ENCODE measurements at regions not wholly inside any gene's neighbourhood (a gene's known extent, or its start where the extent isn't known, plus 50 kb on each side); places are given as distances from the start of the nearest gene placed in this dataset.

DNA sequence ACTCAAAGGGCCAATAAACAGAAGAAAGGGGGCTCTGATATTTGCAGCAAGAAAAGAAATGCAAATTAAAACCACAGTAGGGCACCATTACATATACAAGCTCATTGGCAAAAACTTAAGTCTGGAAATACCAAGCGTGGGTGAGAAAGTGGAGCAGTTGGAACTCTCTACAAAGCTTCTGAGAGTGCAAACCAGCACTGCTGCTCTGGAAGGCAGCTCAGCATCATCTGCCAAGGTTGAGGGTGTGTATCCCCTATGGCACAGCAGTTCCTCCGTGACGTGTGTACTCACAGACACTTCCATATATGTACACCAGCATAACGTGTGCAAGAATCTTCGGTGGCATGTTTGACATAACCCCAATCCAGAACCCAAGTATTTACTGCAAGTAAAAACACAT lies 271.0 kb upstream of the ATP10A start:
- H3K36me3 Mint-ChIP-seq (ENCODE audit: insufficient read depth, unreplicated experiment) = no peaks in the 10 kb centered on the region
- H3K4me1 Mint-ChIP-seq (ENCODE audit: low read depth, unreplicated experiment) = no peaks in the 10 kb centered on the region
- H3K27me3 Mint-ChIP-seq (ENCODE audit: insufficient read depth, unreplicated experiment) = peaks cover 19% of the 10 kb centered on the region
- CTCF ChIA-PET = no interaction called here
- POLR2A ChIA-PET = no interaction called here
- intact Hi-C loops (cut with micrococcal nuclease; ENCODE audit: unreplicated experiment) = no loop called here
- no peaks in the 10 kb centered on the region for H3K9me3 ChIP-seq
- no peak overlapping the region for H3K27ac Mint-ChIP-seq (ENCODE audit: unreplicated experiment)
- H3K4me3 Mint-ChIP-seq (ENCODE audit: unreplicated experiment) = no peak overlapping the region
- no TSS peak for BruUV-seq (replicated peaks)
- no peaks in the 10 kb centered on the region for H3K9me3 Mint-ChIP-seq (ENCODE audit: unreplicated experiment)
- H3K4me1 ChIP-seq = no peaks in the 10 kb centered on the region
- H3K36me3 ChIP-seq (ENCODE audit: control insufficient read depth, insufficient read depth, low read length) = no peaks in the 10 kb centered on the region
- TF ChIP-seq, protein P1, sequence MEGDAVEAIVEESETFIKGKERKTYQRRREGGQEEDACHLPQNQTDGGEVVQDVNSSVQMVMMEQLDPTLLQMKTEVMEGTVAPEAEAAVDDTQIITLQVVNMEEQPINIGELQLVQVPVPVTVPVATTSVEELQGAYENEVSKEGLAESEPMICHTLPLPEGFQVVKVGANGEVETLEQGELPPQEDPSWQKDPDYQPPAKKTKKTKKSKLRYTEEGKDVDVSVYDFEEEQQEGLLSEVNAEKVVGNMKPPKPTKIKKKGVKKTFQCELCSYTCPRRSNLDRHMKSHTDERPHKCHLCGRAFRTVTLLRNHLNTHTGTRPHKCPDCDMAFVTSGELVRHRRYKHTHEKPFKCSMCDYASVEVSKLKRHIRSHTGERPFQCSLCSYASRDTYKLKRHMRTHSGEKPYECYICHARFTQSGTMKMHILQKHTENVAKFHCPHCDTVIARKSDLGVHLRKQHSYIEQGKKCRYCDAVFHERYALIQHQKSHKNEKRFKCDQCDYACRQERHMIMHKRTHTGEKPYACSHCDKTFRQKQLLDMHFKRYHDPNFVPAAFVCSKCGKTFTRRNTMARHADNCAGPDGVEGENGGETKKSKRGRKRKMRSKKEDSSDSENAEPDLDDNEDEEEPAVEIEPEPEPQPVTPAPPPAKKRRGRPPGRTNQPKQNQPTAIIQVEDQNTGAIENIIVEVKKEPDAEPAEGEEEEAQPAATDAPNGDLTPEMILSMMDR (IDR thresholded peaks at IDR 0.05; ENCODE audit: insufficient read depth in 1 of 2, low read depth in 1 of 2, low read length in 1 of 2, severe bottlenecking in 1 of 2, unreplicated experiment in 1 of 2) = no peak
- no peak overlapping the region for H3K4me3 ChIP-seq (ENCODE audit: low read depth, low read length)
- DNase-seq = no peak
- H3K27me3 ChIP-seq (replicated peaks; ENCODE audit: control insufficient read depth, insufficient read depth, low read length) = no peaks in the 10 kb centered on the region

DNA sequence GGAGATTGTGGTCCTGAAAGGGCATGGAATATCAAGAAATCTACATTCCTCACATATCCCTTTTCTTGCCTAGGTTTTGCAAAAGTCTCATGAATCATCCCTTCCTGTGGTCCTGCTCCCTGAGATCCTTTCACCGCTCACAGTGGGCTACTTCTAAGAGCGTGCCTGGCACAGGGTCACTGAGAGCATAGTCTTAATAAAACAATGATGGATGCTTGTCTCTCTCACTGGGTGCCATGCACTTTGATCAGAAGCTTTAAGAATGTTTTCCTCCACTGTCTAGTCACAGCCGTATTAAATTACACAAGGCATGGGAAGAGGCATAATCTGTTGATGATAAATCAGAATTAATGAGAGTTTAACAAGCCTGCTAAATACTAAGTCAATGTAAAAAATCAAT lies 269.7 kb upstream of the ATP10A start:
- no peaks in the 10 kb centered on the region for H3K36me3 ChIP-seq (ENCODE audit: control insufficient read depth, insufficient read depth, low read length)
- no peak overlapping the region for H3K4me3 ChIP-seq (ENCODE audit: low read depth, low read length)
- no peak overlapping the region for H3K27ac Mint-ChIP-seq (ENCODE audit: unreplicated experiment)
- no peaks in the 10 kb centered on the region for H3K4me1 Mint-ChIP-seq (ENCODE audit: low read depth, unreplicated experiment)
- no peaks in the 10 kb centered on the region for H3K9me3 Mint-ChIP-seq (ENCODE audit: unreplicated experiment)
- no peak for DNase-seq
- BruUV-seq (replicated peaks) = no TSS peak
- TF ChIP-seq, protein P1 (IDR thresholded peaks at IDR 0.05; ENCODE audit: insufficient read depth in 1 of 2, low read depth in 1 of 2, low read length in 1 of 2, severe bottlenecking in 1 of 2, unreplicated experiment in 1 of 2) = no peak
- POLR2A ChIA-PET = no interaction called here
- peaks cover 19% of the 10 kb centered on the region for H3K27me3 Mint-ChIP-seq (ENCODE audit: insufficient read depth, unreplicated experiment)
- intact Hi-C loops (cut with micrococcal nuclease; ENCODE audit: unreplicated experiment) = no loop called here
- H3K36me3 Mint-ChIP-seq (ENCODE audit: insufficient read depth, unreplicated experiment) = no peaks in the 10 kb centered on the region
- no peaks in the 10 kb centered on the region for H3K27me3 ChIP-seq (replicated peaks; ENCODE audit: control insufficient read depth, insufficient read depth, low read length)
- CTCF ChIA-PET = no interaction called here
- no peak overlapping the region for H3K4me3 Mint-ChIP-seq (ENCODE audit: unreplicated experiment)
- H3K4me1 ChIP-seq = no peaks in the 10 kb centered on the region
- H3K9me3 ChIP-seq = no peaks in the 10 kb centered on the region

DNA sequence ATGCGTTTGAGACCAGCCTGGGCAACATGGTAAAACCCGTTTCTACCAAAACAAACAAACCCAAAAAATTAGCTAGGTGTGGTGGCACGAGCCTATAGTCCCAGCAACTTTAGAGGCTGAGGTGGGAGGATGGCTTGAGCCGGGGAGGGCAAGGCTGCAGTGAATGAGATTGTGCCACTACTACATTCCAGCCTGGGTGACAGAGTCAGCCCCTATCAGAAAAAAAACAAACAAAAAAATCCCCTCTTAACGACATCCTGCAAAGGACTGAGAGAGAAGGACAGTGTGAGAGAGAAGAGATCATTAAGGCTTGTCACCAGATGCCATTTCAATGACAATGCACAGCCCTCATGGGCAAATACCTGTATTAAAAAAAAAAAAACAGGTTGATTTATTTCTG lies 266.7 kb upstream of the ATP10A start:
- Mint-ChIP-seq H3K4me1 (ENCODE audit: low read depth, unreplicated experiment) (no peaks in the 10 kb centered on the region), H3K27ac (ENCODE audit: unreplicated experiment) (no peak overlapping the region), H3K27me3 (ENCODE audit: insufficient read depth, unreplicated experiment) (peaks cover 11% of the 10 kb centered on the region), H3K9me3 (ENCODE audit: unreplicated experiment) (peaks cover 7% of the 10 kb centered on the region), H3K36me3 (ENCODE audit: insufficient read depth, unreplicated experiment) (no peaks in the 10 kb centered on the region), H3K4me3 (ENCODE audit: unreplicated experiment) (no peak overlapping the region)
- POLR2A ChIA-PET = no interaction called here
- Histone ChIP-seq H3K36me3 (ENCODE audit: control insufficient read depth, insufficient read depth, low read length) (no peaks in the 10 kb centered on the region), H3K27me3 (replicated peaks; ENCODE audit: control insufficient read depth, insufficient read depth, low read length) (no peaks in the 10 kb centered on the region), H3K4me1 (no peaks in the 10 kb centered on the region), H3K4me3 (ENCODE audit: low read depth, low read length) (no peak overlapping the region), H3K9me3 (no peaks in the 10 kb centered on the region)
- DNase-seq = no peak
- intact Hi-C loops (cut with micrococcal nuclease; ENCODE audit: unreplicated experiment) = no loop called here
- no TSS peak for BruUV-seq (replicated peaks)
- TF ChIP-seq, protein P1 (IDR thresholded peaks at IDR 0.05; ENCODE audit: insufficient read depth in 1 of 2, low read depth in 1 of 2, low read length in 1 of 2, severe bottlenecking in 1 of 2, unreplicated experiment in 1 of 2) = no peak
- CTCF ChIA-PET = no interaction called here

Data from Caco-2 (cell line).